ENCODE measurements at regions not wholly inside any gene's neighbourhood (a gene's known extent, or its start where the extent isn't known, plus 50 kb on each side); places are given as distances from the start of the nearest gene placed in this dataset.

GRCh38 chr1:105909811-105910210, 1146.7 kb upstream of the PRMT6 start:
- peak; percentile 9 for TF ChIP-seq CTCF (IDR thresholded peaks at IDR 0.05; ENCODE audit: low read depth, low read length)
- TF ChIP-seq MAX (IDR thresholded peaks at IDR 0.05; ENCODE audit: low read depth, low read length): no peak
- TF ChIP-seq POLR2A (IDR thresholded peaks at IDR 0.05; ENCODE audit: extremely low read depth, insufficient read length): no peak
- no peak for TF ChIP-seq MYC (IDR thresholded peaks at IDR 0.05; ENCODE audit: low read depth, low read length)
